ENCODE measurements at regions not wholly inside any gene's neighbourhood (a gene's known extent, or its start where the extent isn't known, plus 50 kb on each side); places are given as distances from the start of the nearest gene placed in this dataset.
A peak's percentile ranks its signal among the peaks of the same experiment; 100 is the strongest.

DNA sequence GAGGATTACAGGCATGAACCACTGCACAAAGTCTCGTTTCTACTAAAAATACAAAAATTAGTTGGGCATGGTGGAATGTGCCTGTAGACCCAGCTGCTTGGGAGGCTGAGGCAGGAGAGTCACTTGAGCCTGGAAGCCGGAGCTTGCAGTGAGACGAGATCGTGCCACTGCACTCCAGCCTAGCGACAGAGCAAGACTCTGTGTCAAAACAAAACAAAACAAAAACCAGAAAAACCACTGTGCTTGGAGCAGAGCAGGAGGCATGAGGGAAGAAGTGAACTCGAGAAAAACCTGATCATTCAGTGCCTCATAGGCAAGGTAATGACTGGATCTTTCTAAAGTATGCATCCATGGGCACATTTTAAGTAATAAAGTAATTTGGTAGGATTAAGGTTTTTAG, 487.8 kb downstream of the KCNH5 start:
- no peaks in the 10 kb centered on the region for H4K20me1 ChIP-seq (ENCODE audit: low read depth)

DNA sequence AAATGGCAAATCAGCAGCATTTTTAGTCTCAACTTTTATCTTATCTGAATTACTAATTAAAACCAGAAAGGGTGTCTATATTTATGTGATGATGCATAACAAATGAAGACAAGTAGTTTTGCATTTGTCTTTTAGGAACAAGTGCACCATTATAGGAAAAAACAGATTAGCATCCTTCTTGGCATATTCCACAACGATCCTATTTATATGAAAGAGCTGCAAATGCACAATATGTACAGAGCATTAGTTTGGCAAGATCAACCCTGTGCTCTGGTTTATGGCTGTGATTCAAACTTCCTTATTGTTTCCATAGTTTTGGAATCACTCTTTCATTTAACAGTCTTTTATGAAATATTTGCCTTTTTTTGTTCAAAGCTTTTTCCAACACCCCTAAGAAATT, 486.8 kb downstream of the KCNH5 start:
- no peak overlapping the region for H3K4me3 Mint-ChIP-seq
- Histone ChIP-seq H3K4me1 (no peaks in the 10 kb centered on the region), H3K4me3 (no peak overlapping the region), H3K36me3 (no peaks in the 10 kb centered on the region), H3K27me3 (no peaks in the 10 kb centered on the region), H3F3A (ENCODE audit: low read depth) (no peaks in the 10 kb centered on the region), H2AFZ (replicated peaks) (no peak overlapping the region), H3K9me3 (ENCODE audit: low read depth) (no peaks in the 10 kb centered on the region), H3K27ac (no peak overlapping the region), H4K20me1 (ENCODE audit: low read depth) (no peaks in the 10 kb centered on the region), H3K79me2 (ENCODE audit: low read depth) (no peaks in the 10 kb centered on the region), H3K4me2 (no peak overlapping the region), H3K9ac (no peak overlapping the region)
- no peak for TF ChIP-seq EZH2 (IDR thresholded peaks at IDR 0.05)
- TF ChIP-seq EZH2phosphoT487 (IDR thresholded peaks at IDR 0.05), result no peak
- TF ChIP-seq, protein P1, sequence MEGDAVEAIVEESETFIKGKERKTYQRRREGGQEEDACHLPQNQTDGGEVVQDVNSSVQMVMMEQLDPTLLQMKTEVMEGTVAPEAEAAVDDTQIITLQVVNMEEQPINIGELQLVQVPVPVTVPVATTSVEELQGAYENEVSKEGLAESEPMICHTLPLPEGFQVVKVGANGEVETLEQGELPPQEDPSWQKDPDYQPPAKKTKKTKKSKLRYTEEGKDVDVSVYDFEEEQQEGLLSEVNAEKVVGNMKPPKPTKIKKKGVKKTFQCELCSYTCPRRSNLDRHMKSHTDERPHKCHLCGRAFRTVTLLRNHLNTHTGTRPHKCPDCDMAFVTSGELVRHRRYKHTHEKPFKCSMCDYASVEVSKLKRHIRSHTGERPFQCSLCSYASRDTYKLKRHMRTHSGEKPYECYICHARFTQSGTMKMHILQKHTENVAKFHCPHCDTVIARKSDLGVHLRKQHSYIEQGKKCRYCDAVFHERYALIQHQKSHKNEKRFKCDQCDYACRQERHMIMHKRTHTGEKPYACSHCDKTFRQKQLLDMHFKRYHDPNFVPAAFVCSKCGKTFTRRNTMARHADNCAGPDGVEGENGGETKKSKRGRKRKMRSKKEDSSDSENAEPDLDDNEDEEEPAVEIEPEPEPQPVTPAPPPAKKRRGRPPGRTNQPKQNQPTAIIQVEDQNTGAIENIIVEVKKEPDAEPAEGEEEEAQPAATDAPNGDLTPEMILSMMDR (IDR thresholded peaks at IDR 0.05), result no peak
- no peaks in the 10 kb centered on the region for H3K27me3 Mint-ChIP-seq (ENCODE audit: insufficient read depth, low read depth)
- no peak for DNase-seq (ENCODE audit: low spot score)
- H3K27ac Mint-ChIP-seq, result no peak overlapping the region
- H3K36me3 Mint-ChIP-seq, result no peaks in the 10 kb centered on the region
- peaks cover 7% of the 10 kb centered on the region for H3K9me3 Mint-ChIP-seq
- no peaks in the 10 kb centered on the region for H3K4me1 Mint-ChIP-seq

More for the DNA sequence above, 487.8 kb downstream of the KCNH5 start:
- no peaks in the 10 kb centered on the region for H3K4me1 ChIP-seq
- no peak overlapping the region for H3K4me3 Mint-ChIP-seq
- no peaks in the 10 kb centered on the region for H3K27me3 ChIP-seq
- no peak overlapping the region for H3K27ac Mint-ChIP-seq
- H3K79me2 ChIP-seq (ENCODE audit: low read depth), result no peaks in the 10 kb centered on the region
- no peak overlapping the region for H3K4me2 ChIP-seq
- no peaks in the 10 kb centered on the region for H3K9me3 ChIP-seq (ENCODE audit: low read depth)
- no peaks in the 10 kb centered on the region for H3K4me1 Mint-ChIP-seq
- no peak overlapping the region for H3K4me3 ChIP-seq
- DNase-seq (ENCODE audit: low spot score), result no peak
- H3K27ac ChIP-seq, result no peak overlapping the region
- TF ChIP-seq, protein P1 (IDR thresholded peaks at IDR 0.05), result no peak
- TF ChIP-seq EZH2phosphoT487 (IDR thresholded peaks at IDR 0.05) (no peak), EZH2 (IDR thresholded peaks at IDR 0.05) (no peak)
- H3K27me3 Mint-ChIP-seq (ENCODE audit: insufficient read depth, low read depth), result no peaks in the 10 kb centered on the region
- H3F3A ChIP-seq (ENCODE audit: low read depth), result no peaks in the 10 kb centered on the region
- H3K36me3 Mint-ChIP-seq, result no peaks in the 10 kb centered on the region
- peaks cover 11% of the 10 kb centered on the region for H3K9me3 Mint-ChIP-seq
- no peak overlapping the region for H3K9ac ChIP-seq
- peak overlapping the region; percentile 66 for H2AFZ ChIP-seq (replicated peaks)
- H3K36me3 ChIP-seq, result no peaks in the 10 kb centered on the region

GRCh38 chr14:62585247-62585646, 460.0 kb downstream of the KCNH5 start:
- H3K4me2 ChIP-seq, result no peak overlapping the region
- Mint-ChIP-seq H3K36me3 (no peaks in the 10 kb centered on the region), H3K4me1 (no peaks in the 10 kb centered on the region)

More at GRCh38 chr14:62585247-62585646, 460.0 kb downstream of the KCNH5 start:
- Histone ChIP-seq H2AFZ (replicated peaks) (no peak overlapping the region), H3K27me3 (no peaks in the 10 kb centered on the region), H3K79me2 (ENCODE audit: low read depth) (no peaks in the 10 kb centered on the region), H3K9ac (no peak overlapping the region), H4K20me1 (ENCODE audit: low read depth) (no peaks in the 10 kb centered on the region), H3F3A (ENCODE audit: low read depth) (no peaks in the 10 kb centered on the region), H3K36me3 (peaks cover 4% of the 10 kb centered on the region), H3K4me3 (no peak overlapping the region), H3K4me1 (no peaks in the 10 kb centered on the region), H3K27ac (no peak overlapping the region), H3K9me3 (ENCODE audit: low read depth) (no peaks in the 10 kb centered on the region)
- H3K4me3 Mint-ChIP-seq, result no peak overlapping the region
- TF ChIP-seq EZH2 (IDR thresholded peaks at IDR 0.05) (no peak), EZH2phosphoT487 (IDR thresholded peaks at IDR 0.05) (no peak)
- TF ChIP-seq, protein P1 (IDR thresholded peaks at IDR 0.05), result no peak
- no peaks in the 10 kb centered on the region for H3K9me3 Mint-ChIP-seq
- DNase-seq (ENCODE audit: low spot score), result no peak
- H3K27ac Mint-ChIP-seq, result no peak overlapping the region
- no peaks in the 10 kb centered on the region for H3K27me3 Mint-ChIP-seq (ENCODE audit: insufficient read depth, low read depth)

Measured in neural progenitor cell (in vitro differentiated cells).